Superior temporal gyrus (tissue), 1 donor: ENCODE measurements at regions not wholly inside any gene's neighbourhood (a gene's known extent, or its start where the extent isn't known, plus 50 kb on each side); places are given as distances from the start of the nearest gene placed in this dataset.

ENCODE experiments used
- DNase-seq: peaks from one replicate; pipeline ENCODE4 v3.0.0-alpha.2; 2016; ENCODE audit errors: extremely low spot score

GRCh38 chr17:83144421-83145357 is 65.3 kb downstream of the METRNL start:
- no peak for DNase-seq

- no peak for DNase-seq
Observed at GRCh38 chr17:83145358-83145738, 65.9 kb downstream of the METRNL start.

GRCh38 chr17:83145831-83146230 is 66.4 kb downstream of the METRNL start:
- no peak for DNase-seq

- DNase-seq, result no peak
Observed at GRCh38 chr17:83146347-83146746, 66.9 kb downstream of the METRNL start.

GRCh38 chr17:83147280-83147679 is 67.9 kb downstream of the METRNL start:
- no peak for DNase-seq

GRCh38 chr17:83148317-83149028 is 69.1 kb downstream of the METRNL start:
- DNase-seq, result no peak

- DNase-seq, result no peak
Observed at GRCh38 chr17:83149029-83149725, 69.8 kb downstream of the METRNL start.

GRCh38 chr17:83149761-83150251 is 70.4 kb downstream of the METRNL start:
- no peak for DNase-seq

- DNase-seq, result no peak
Observed at GRCh38 chr17:83150369-83151055, 71.1 kb downstream of the METRNL start.

- DNase-seq, result no peak
Observed at GRCh38 chr17:83151056-83151441, 71.6 kb downstream of the METRNL start.

GRCh38 chr17:83151442-83152226 is 72.2 kb downstream of the METRNL start:
- DNase-seq, result no peak

GRCh38 chr17:83152227-83152744 is 72.9 kb downstream of the METRNL start:
- DNase-seq, result no peak

- no peak for DNase-seq
Observed at GRCh38 chr17:83152745-83153611, 73.6 kb downstream of the METRNL start.

- DNase-seq, result no peak
Observed at GRCh38 chr17:83153681-83154310, 74.4 kb downstream of the METRNL start.

GRCh38 chr17:83154311-83155127 is 75.1 kb downstream of the METRNL start:
- no peak for DNase-seq

GRCh38 chr17:83155128-83156121 is 76.0 kb downstream of the METRNL start:
- no peak for DNase-seq

GRCh38 chr17:83156408-83156807 is 77.0 kb downstream of the METRNL start:
- no peak for DNase-seq
